GM18526 (cell line): ENCODE measurements at regions not wholly inside any gene's neighbourhood (a gene's known extent, or its start where the extent isn't known, plus 50 kb on each side); places are given as distances from the start of the nearest gene placed in this dataset.

Experiments used
- POLR2A ChIP-seq: IDR thresholded peaks from 3 replicates; pipeline ENCODE4 v1.6.1; 2011; ENCODE audit not compliant: insufficient read length; ENCODE audit errors: extremely low read depth

- no peak for TF ChIP-seq POLR2A
Measured at GRCh38 chr15:69784798-69785566, 312.7 kb downstream of the TLE3 start.

DNA sequence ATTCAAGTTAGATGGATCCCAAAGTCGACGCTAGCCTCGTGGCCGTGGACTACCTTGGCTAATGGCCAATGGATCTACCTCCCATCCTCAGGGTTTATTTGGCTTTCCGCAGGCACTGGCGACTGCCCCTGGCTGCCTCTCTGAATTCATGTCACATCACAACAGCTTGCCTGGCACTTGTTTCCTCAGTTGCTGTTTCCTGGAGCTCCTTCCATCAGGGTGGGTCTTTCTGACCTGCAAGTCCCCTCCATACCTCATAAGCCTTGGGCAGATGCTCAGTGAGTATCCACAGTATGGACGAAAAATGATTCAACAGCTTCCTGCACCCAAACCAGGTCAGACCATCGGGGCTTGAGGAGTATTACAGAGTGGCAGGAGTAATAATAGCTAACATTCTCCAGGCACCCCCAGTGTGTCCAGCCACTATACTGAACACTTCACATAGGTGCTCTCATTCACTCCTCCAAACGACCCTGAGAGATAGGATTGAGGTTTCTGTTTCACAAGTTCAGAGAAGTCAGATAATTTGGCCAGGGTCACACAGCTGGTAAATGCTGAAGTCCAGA lies 311.5 kb downstream of the TLE3 start:
- TF ChIP-seq POLR2A, result no peak

DNA sequence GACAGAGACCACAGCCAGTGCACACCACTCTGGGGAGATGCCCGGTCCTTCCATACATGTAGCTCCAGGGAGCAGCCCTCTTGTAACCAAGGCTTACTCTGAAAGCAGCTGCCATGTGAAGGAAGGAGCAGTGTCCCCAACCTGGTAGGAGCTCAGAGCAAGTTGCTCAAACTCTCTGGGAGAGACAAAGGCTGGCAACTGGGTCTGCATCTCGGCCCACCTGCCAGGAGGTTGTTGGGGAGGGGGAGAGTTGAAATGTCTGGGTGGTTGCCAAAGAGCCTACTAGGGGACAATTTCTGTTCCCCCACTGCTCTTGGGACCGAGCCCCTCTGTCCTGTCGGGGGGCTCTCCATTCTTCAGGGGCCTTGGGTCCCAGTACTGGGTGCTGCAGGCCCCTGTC lies 309.9 kb downstream of the TLE3 start:
- TF ChIP-seq POLR2A, result no peak

DNA sequence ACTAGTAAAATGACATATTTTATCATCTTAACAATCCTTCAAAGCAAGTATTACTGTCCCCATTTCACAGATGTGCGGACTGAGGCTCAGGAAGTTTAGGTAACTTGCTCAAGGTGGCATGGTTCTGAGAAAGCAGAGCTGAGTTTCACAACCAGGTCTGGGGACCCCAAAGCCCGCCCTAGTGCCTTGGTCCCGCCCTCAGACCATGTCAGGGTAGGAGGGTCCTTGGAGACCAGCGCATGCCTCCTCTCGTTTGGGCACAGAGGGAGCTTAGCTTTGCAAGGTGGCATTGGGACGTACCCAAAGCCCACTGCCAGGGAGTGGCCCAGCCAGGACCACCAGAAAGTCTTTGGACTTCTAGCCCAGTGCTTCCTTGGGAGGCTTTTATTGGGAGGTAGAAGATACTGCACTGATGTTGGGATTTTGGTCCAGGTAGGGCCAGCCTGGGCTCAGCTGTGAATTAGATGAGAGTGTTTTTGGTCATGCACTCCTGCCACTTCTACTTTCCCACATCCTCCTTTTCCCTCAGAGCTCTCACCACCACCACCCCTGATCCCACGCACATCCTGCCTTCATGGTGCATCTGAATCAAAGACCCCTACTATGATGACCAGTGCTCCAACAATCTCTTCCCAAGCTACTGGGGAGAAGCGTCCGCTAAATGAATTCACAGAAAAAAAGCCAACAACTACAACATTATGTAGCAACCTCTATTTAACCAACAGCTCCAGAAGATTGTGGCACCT lies 307.9 kb downstream of the TLE3 start:
- no peak for TF ChIP-seq POLR2A

GRCh38 chr15:69790632-69791031 lies 307.1 kb downstream of the TLE3 start:
- TF ChIP-seq POLR2A, result no peak

DNA sequence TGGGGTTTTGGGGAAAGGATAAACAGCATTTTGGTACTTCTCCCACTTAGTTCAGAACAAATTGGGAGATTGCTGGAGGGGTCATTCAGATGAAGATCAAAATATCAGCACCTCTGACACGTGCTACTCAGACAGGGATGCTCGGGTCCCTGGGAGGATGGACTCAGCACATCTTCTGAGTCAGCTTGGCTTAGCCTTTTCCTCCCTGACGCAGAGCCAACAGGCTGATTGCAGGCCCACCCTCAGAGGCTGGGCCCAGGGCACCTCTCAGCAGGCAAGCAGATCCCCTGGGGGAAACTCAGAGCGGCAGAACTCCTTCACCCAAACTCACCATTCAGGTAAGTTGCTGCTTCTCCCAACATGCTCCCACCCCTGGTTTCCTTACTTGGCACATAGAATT lies 304.9 kb downstream of the TLE3 start:
- no peak for TF ChIP-seq POLR2A

DNA sequence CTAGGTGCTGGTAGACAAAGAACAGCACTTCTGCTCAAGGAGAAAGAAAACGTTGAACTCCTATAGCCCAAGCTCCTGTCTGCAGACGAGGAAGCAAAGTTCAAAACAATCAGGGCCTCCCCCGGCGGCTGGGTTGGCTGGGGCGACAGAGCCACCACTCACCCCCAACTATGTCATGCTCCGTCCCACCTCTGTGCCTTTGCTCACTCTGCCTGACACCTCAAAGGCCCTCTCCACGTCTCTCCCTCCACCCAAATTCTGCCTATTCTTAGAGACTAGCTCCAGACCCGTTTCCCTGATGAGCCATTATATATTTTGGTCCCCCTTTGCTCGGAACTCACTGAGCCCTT lies 304.3 kb downstream of the TLE3 start:
- no peak for TF ChIP-seq POLR2A

- no peak for TF ChIP-seq POLR2A
Measured at GRCh38 chr15:69793781-69794451, 303.8 kb downstream of the TLE3 start.

GRCh38 chr15:69794645-69795469 lies 302.9 kb downstream of the TLE3 start:
- no peak for TF ChIP-seq POLR2A

DNA sequence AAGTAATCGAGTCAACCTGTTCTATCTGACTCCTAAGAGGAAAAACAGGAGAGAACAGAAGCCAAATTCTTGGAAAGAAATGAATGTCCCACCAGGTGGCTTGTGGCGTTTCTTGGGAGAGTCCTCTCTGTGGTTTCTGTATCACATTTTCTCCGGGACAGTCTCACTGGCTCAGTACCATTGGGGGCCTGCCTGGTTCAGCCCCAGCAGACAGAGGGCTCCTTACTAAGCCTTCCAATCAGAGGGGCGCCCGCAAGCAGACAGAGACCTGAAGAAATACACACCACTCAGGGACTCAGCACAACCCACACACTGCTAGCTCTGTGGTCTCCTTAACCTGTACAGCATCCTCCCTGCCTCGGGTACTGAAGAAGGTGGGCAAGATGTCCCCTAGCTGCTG lies 302.1 kb downstream of the TLE3 start:
- no peak for TF ChIP-seq POLR2A

DNA sequence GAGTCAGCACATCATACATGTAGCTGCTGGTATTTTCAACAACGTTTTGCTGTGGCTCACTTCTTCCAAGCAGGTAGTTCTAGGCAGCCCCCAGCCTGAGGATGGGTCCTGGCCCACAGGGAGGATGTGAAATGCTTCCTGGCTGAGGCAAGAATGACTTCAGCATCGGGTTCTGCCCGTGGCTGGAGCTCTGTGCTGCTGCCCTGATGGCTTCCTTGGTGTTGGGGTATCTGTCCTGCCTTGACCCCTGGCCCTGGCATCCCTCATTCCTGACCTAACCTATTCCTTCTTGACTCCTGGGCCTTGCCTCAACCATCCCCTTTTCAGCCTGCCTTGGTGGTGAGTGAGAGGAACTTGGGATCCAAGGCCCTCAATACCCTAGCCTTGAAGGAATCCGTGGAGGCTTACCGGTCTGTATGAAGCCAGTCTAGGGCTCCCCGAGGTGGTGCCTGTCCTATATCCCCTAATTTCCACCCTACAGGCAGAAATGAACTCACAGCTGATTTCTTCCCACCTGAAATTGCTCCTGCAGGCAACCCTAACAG lies 300.6 kb downstream of the TLE3 start:
- TF ChIP-seq POLR2A, result no peak

GRCh38 chr15:69797615-69798014 lies 300.1 kb downstream of the TLE3 start:
- no peak for TF ChIP-seq POLR2A

- no peak for TF ChIP-seq POLR2A
Measured at GRCh38 chr15:69798481-69799250, 299.1 kb downstream of the TLE3 start.

DNA sequence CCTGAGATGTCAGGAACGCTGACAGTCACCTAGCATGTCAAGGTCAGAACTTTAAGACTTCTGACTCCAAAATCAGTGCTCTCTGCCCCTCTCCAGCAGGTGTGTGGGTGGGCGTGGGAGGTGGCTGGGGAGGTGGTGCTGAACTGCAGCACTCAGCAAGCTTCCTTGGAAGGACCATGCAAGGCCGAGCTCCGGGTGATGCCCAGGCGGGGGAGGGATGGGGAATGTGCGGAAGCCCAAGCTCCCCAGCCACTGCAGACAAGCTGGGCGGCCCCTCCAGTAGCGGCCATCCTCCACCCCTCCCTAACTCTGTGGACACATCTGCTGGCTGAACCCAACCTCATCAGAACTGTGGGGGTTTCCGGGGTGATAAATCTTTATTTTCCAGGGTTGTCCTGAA lies 296.6 kb downstream of the TLE3 start:
- TF ChIP-seq POLR2A, result no peak
